Smooth muscle cell (in vitro differentiated cells): ENCODE measurements at regions not wholly inside any gene's neighbourhood (a gene's known extent, or its start where the extent isn't known, plus 50 kb on each side); places are given as distances from the start of the nearest gene placed in this dataset.

Source experiments
- DNase-seq: peaks from one replicate; lab custom pipeline; 2025; ENCODE audit not compliant: unreplicated experiment; lab: John Stamatoyannopoulos, UW
- H2AFZ ChIP-seq: fragments of 200-600 bp; sonication (generic); 2 replicates; pipeline ENCODE4 v1.6.0; 2016; ENCODE audit warnings: antibody characterized with exemption, low read depth, mild to moderate bottlenecking
- H3F3A ChIP-seq: fragments of 200-600 bp; sonication (generic); 2 replicates; pipeline ENCODE4 v1.6.0; 2017; ENCODE audit warnings: antibody characterized with exemption, low read depth
- H3K27ac ChIP-seq: fragments of 200-600 bp; sonication (generic); 2 replicates; pipeline ENCODE4 v1.5.1; 2016; ENCODE audit warnings: low read depth, mild to moderate bottlenecking
- H3K27me3 ChIP-seq: fragments of 200-600 bp; sonication (generic); 2 replicates; pipeline ENCODE4 v1.6.1; 2016; ENCODE audit warnings: low read depth, mild to moderate bottlenecking
- H3K36me3 ChIP-seq: fragments of 200-600 bp; sonication (generic); 2 replicates; pipeline ENCODE4 v1.5.1; 2016; ENCODE audit warnings: low read depth
- H3K4me1 ChIP-seq: fragments of 200-600 bp; sonication (generic); 2 replicates; pipeline ENCODE4 v1.5.1; 2016; ENCODE audit warnings: low read depth
- H3K4me2 ChIP-seq: fragments of 200-600 bp; sonication (generic); 2 replicates; pipeline ENCODE4 v1.6.0; 2016; ENCODE audit warnings: mild to moderate bottlenecking
- H3K4me3 ChIP-seq: fragments of 200-600 bp; sonication (generic); 2 replicates; pipeline ENCODE4 v1.5.1; 2016; ENCODE audit warnings: mild to moderate bottlenecking
- H3K79me2 ChIP-seq: fragments of 200-600 bp; sonication (generic); 2 replicates; pipeline ENCODE4 v1.6.0; 2016; ENCODE audit warnings: low read depth, mild to moderate bottlenecking
- H3K9ac ChIP-seq: fragments of 200-600 bp; sonication (generic); 2 replicates; pipeline ENCODE4 v1.6.0; 2016; ENCODE audit warnings: low read depth
- H3K9me3 ChIP-seq: fragments of 200-600 bp; sonication (generic); replicated peaks from 2 replicates; pipeline ENCODE4 v1.5.1; 2016; ENCODE audit warnings: low read depth
- H4K20me1 ChIP-seq: fragments of 200-600 bp; sonication (generic); 2 replicates; pipeline ENCODE4 v1.6.0; 2016; ENCODE audit warnings: low read depth
- WGBS: methylation state at CpG from one replicate; pipeline ENCODE4 v1.1.7; 2016; ENCODE audit warnings: low lambda C conversion rate; 5-methylcytosine and 5-hydroxymethylcytosine counted together
- TF ChIP-seq, protein P1 (sequence below): fragments of 200-600 bp; sonication (generic); IDR thresholded peaks from 2 replicates; pipeline ENCODE4 v1.5.1; 2017; ENCODE audit warnings: borderline replicate concordance, mild to moderate bottlenecking, antibody characterized with exemption; ENCODE audit not compliant: insufficient read depth, poor library complexity, severe bottlenecking

DNA sequence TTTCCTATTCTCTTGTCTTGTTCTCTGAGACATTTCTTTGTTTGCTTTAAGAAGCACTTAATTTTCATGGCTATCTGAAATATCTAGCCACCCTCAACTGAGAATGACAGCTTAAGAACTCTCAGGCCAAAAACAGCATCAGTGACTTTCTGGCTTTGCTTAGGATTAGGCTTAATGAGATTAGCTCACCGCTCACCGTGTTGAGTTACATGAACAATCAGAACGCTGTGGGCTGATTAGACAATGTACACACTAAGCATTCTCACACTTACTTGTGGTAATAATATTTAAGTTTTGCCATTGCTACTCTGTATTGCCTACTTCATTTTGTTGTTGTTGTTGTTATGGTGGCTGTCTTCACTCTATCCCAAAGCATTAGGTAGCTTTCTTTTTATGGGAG lies 1283.6 kb downstream of the UQCRFS1 start:
- Histone ChIP-seq H3K79me2 (no peaks in the 10 kb centered on the region), H4K20me1 (no peaks in the 10 kb centered on the region), H3K9me3 (no peaks in the 10 kb centered on the region), H3K36me3 (no peaks in the 10 kb centered on the region), H3K4me1 (no peaks in the 10 kb centered on the region), H3K27me3 (no peaks in the 10 kb centered on the region), H3K27ac (no peak overlapping the region), H2AFZ (no peak overlapping the region), H3F3A (no peaks in the 10 kb centered on the region), H3K4me3 (no peak overlapping the region), H3K9ac (no peak overlapping the region), H3K4me2 (no peak overlapping the region)
- no peak for DNase-seq
- TF ChIP-seq, protein P1, sequence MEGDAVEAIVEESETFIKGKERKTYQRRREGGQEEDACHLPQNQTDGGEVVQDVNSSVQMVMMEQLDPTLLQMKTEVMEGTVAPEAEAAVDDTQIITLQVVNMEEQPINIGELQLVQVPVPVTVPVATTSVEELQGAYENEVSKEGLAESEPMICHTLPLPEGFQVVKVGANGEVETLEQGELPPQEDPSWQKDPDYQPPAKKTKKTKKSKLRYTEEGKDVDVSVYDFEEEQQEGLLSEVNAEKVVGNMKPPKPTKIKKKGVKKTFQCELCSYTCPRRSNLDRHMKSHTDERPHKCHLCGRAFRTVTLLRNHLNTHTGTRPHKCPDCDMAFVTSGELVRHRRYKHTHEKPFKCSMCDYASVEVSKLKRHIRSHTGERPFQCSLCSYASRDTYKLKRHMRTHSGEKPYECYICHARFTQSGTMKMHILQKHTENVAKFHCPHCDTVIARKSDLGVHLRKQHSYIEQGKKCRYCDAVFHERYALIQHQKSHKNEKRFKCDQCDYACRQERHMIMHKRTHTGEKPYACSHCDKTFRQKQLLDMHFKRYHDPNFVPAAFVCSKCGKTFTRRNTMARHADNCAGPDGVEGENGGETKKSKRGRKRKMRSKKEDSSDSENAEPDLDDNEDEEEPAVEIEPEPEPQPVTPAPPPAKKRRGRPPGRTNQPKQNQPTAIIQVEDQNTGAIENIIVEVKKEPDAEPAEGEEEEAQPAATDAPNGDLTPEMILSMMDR = no peak
- 72% methylated on average over 3 of the region's 3 CpGs for WGBS

DNA sequence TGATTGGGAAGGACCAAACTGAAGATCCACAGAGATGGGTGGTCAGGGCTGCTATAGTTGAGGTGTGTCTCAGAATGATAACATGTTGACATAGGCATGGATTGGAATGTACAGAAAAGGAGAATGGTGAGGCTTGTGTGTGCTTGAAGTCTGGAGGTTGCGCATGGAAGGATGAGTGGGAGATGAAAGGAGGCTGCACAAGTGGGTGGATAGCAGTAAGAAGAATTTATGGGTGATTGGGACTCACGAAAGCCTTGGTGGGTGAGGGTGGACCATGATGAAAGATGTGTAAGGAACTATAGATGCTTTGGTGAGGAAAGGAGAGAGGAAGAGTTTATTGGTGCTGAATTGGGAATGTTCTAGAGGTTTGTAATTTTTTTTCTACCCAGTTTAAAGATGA lies 1287.7 kb downstream of the UQCRFS1 start:
- Histone ChIP-seq H3K27ac (no peak overlapping the region), H3K36me3 (no peaks in the 10 kb centered on the region), H3F3A (no peaks in the 10 kb centered on the region), H3K79me2 (no peaks in the 10 kb centered on the region), H3K9ac (no peak overlapping the region), H3K27me3 (no peaks in the 10 kb centered on the region), H4K20me1 (no peaks in the 10 kb centered on the region), H3K4me2 (no peak overlapping the region), H2AFZ (no peak overlapping the region), H3K4me3 (no peak overlapping the region), H3K4me1 (no peaks in the 10 kb centered on the region), H3K9me3 (no peaks in the 10 kb centered on the region)
- no peak for DNase-seq
- TF ChIP-seq, protein P1 = no peak
- 43% methylated on average over 2 of the region's 2 CpGs for WGBS

DNA sequence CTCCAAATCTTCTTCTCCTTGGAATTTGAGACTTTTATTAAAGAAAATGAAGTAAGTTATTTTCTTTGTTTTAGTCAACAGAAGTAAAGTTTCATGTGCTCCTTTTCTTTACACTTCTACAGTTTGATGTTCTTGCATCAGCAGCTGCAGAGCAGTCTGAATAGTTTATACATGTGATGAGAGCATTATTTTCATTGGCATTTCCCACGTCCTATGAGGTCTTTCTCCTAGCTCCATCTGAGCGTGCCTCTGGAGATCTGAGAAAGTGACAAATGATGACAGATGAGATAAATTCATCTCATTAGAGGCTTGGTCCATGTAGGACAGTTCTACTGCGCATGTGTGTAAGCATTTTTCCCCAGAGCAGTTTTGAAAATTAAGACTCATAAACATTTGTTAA lies 1290.0 kb downstream of the UQCRFS1 start:
- TF ChIP-seq, protein P1 = no peak
- no peak overlapping the region for H3K27ac ChIP-seq
- H3K79me2 ChIP-seq = no peaks in the 10 kb centered on the region
- no peak overlapping the region for H2AFZ ChIP-seq
- no peak overlapping the region for H3K9ac ChIP-seq
- no peaks in the 10 kb centered on the region for H3K27me3 ChIP-seq
- H3F3A ChIP-seq = no peaks in the 10 kb centered on the region
- no peaks in the 10 kb centered on the region for H3K9me3 ChIP-seq
- WGBS = 50% methylated on average over 3 of the region's 3 CpGs
- H3K4me2 ChIP-seq = no peak overlapping the region
- no peaks in the 10 kb centered on the region for H4K20me1 ChIP-seq
- no peaks in the 10 kb centered on the region for H3K4me1 ChIP-seq
- H3K4me3 ChIP-seq = no peak overlapping the region
- H3K36me3 ChIP-seq = no peaks in the 10 kb centered on the region
- DNase-seq = no peak

DNA sequence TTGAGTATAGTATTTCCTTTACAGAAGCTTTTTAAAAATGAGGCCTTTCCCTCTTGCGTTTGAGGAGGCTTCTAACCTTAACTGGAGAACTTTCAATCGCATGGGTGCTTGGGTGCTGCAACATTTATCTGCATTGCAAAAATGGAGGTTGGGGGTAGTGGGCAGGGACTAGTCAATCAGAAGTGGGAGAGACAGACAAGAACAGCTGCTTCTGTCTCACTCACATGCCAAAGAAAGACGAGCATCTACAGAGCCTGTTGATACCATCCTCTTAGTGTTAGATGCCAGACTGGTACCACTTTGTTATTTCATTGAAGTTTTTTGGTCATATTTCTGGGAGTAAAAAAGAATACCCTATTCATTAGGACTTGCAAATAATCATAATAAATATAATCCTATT lies 1292.2 kb downstream of the UQCRFS1 start:
- Histone ChIP-seq H3K79me2 (no peaks in the 10 kb centered on the region), H2AFZ (no peak overlapping the region), H3K9me3 (peaks cover under 1% of the 10 kb centered on the region), H3K36me3 (no peaks in the 10 kb centered on the region), H3K4me2 (no peak overlapping the region), H3K9ac (no peak overlapping the region), H3K27me3 (no peaks in the 10 kb centered on the region), H3K4me3 (no peak overlapping the region), H3F3A (no peaks in the 10 kb centered on the region), H3K27ac (no peak overlapping the region), H4K20me1 (no peaks in the 10 kb centered on the region), H3K4me1 (no peaks in the 10 kb centered on the region)
- WGBS = 82% methylated on average over 3 of the region's 3 CpGs
- TF ChIP-seq, protein P1 = no peak
- no peak for DNase-seq
